Neural progenitor cell (in vitro differentiated cells): ENCODE measurements at regions not wholly inside any gene's neighbourhood (a gene's known extent, or its start where the extent isn't known, plus 50 kb on each side); places are given as distances from the start of the nearest gene placed in this dataset.
A peak's percentile ranks its signal among the peaks of the same experiment; 100 is the strongest.

ENCODE experiments used
- DNase-seq: peaks from one replicate; pipeline ENCODE4 v3.0.0-alpha.2; 2016; ENCODE audit warnings: low spot score
- H2AFZ ChIP-seq: fragments of 200-600 bp; sonication (generic); replicated peaks from 2 replicates; pipeline ENCODE4 v1.6.1; 2016; ENCODE audit warnings: antibody characterized with exemption
- H3F3A ChIP-seq: fragments of 200-600 bp; sonication (generic); 2 replicates; pipeline ENCODE4 v1.6.1; 2016; ENCODE audit warnings: antibody characterized with exemption, low read depth
- H3K27ac ChIP-seq: fragments of 200-600 bp; sonication (generic); 2 replicates; pipeline ENCODE4 v1.5.1; 2016; ENCODE audit warnings: mild to moderate bottlenecking
- H3K27me3 ChIP-seq: fragments of 200-600 bp; sonication (generic); 2 replicates; pipeline ENCODE4 v1.6.1; 2016; ENCODE audit warnings: mild to moderate bottlenecking, moderate library complexity
- H3K36me3 ChIP-seq: fragments of 200-600 bp; sonication (generic); 2 replicates; pipeline ENCODE4 v1.5.1; 2016
- H3K4me1 ChIP-seq: fragments of 200-600 bp; sonication (generic); 2 replicates; pipeline ENCODE4 v1.6.1; 2016; ENCODE audit warnings: mixed run types
- H3K4me2 ChIP-seq: fragments of 200-600 bp; sonication (generic); 2 replicates; pipeline ENCODE4 v1.6.1; 2016
- H3K4me3 ChIP-seq: fragments of 200-600 bp; sonication (generic); 2 replicates; pipeline ENCODE4 v1.5.1; 2016
- H3K79me2 ChIP-seq: fragments of 200-600 bp; sonication (generic); 2 replicates; pipeline ENCODE4 v1.6.1; 2016; ENCODE audit warnings: low read depth
- H3K9ac ChIP-seq: fragments of 200-600 bp; sonication (generic); 2 replicates; pipeline ENCODE4 v1.6.1; 2016
- H3K9me3 ChIP-seq: fragments of 200-600 bp; sonication (generic); 2 replicates; pipeline ENCODE4 v1.5.1; 2016; ENCODE audit warnings: low read depth
- H4K20me1 ChIP-seq: fragments of 200-600 bp; sonication (generic); 2 replicates; pipeline ENCODE4 v1.6.1; 2016; ENCODE audit warnings: low read depth
- H3K27ac Mint-ChIP-seq: 3 replicates; pipeline ENCODE4 v1.8.0; 2021; ENCODE audit warnings: mixed read lengths
- H3K27me3 Mint-ChIP-seq: 2 replicates; pipeline ENCODE4 v1.8.0; 2022; ENCODE audit warnings: low read depth, mild to moderate bottlenecking, inconsistent platforms, moderate library complexity, mixed read lengths; ENCODE audit not compliant: insufficient read depth
- H3K36me3 Mint-ChIP-seq: 3 replicates; pipeline ENCODE4 v1.8.0; 2021; ENCODE audit warnings: mixed read lengths
- H3K4me1 Mint-ChIP-seq: 3 replicates; pipeline ENCODE4 v1.8.0; 2021; ENCODE audit warnings: mixed read lengths
- H3K4me3 Mint-ChIP-seq: 3 replicates; pipeline ENCODE4 v1.8.0; 2021; ENCODE audit warnings: mild to moderate bottlenecking, moderate library complexity, mixed read lengths
- H3K9me3 Mint-ChIP-seq: 3 replicates; pipeline ENCODE4 v1.8.0; 2020; ENCODE audit warnings: mixed read lengths
- CTCF ChIP-seq: fragments of 200-600 bp; sonication (generic); IDR thresholded peaks from 2 replicates; pipeline ENCODE4 v1.5.1; 2017; ENCODE audit warnings: antibody characterized with exemption, mild to moderate bottlenecking
- EZH2 ChIP-seq: fragments of 200-600 bp; sonication (generic); IDR thresholded peaks from 2 replicates; pipeline ENCODE4 v1.6.1; 2017; ENCODE audit warnings: antibody characterized with exemption, mild to moderate bottlenecking, moderate library complexity
- EZH2phosphoT487 ChIP-seq: fragments of 200-600 bp; sonication (generic); IDR thresholded peaks from 2 replicates; pipeline ENCODE4 v1.6.1; 2017; ENCODE audit warnings: antibody characterized with exemption

- no peaks in the 10 kb centered on the region for H3K9me3 Mint-ChIP-seq
- no peak overlapping the region for H3K4me3 ChIP-seq
- TF ChIP-seq EZH2 = no peak
- no peak for TF ChIP-seq EZH2phosphoT487
- TF ChIP-seq CTCF = peak; percentile 92
- H3K27ac Mint-ChIP-seq = no peak overlapping the region
- H3K9ac ChIP-seq = no peak overlapping the region
- peak overlapping the region; percentile 74 for H2AFZ ChIP-seq
- no peaks in the 10 kb centered on the region for H3K36me3 Mint-ChIP-seq
- H3K27ac ChIP-seq = no peak overlapping the region
- peaks cover 3% of the 10 kb centered on the region for H3K4me1 ChIP-seq
- H3K4me1 Mint-ChIP-seq = peaks cover 25% of the 10 kb centered on the region
- H3K27me3 Mint-ChIP-seq = peaks cover 29% of the 10 kb centered on the region
- peak overlapping the region; percentile 54 for H3K4me2 ChIP-seq
- no peaks in the 10 kb centered on the region for H3K9me3 ChIP-seq
- peak overlapping the region; percentile 39 for H3K4me3 Mint-ChIP-seq
- H4K20me1 ChIP-seq = no peaks in the 10 kb centered on the region
- peaks cover 15% of the 10 kb centered on the region for H3F3A ChIP-seq
- DNase-seq = peak; percentile 91
- no peaks in the 10 kb centered on the region for H3K36me3 ChIP-seq
- H3K79me2 ChIP-seq = no peaks in the 10 kb centered on the region
- H3K27me3 ChIP-seq = peaks cover 52% of the 10 kb centered on the region
Observed at GRCh38 chr5:1641560-1642166, 117.9 kb upstream of the LPCAT1 start.

- H3F3A ChIP-seq = peaks cover 15% of the 10 kb centered on the region
- H3K9me3 ChIP-seq = no peaks in the 10 kb centered on the region
- Mint-ChIP-seq H3K4me1 (peaks cover 25% of the 10 kb centered on the region), H3K4me3 (peak overlapping the region; percentile 39), H3K36me3 (no peaks in the 10 kb centered on the region), H3K27ac (no peak overlapping the region), H3K27me3 (peaks cover 29% of the 10 kb centered on the region), H3K9me3 (no peaks in the 10 kb centered on the region)
- H3K27ac ChIP-seq = no peak overlapping the region
- TF ChIP-seq EZH2phosphoT487 (no peak), EZH2 (no peak), CTCF (no peak)
- no peak for DNase-seq
- H3K36me3 ChIP-seq = no peaks in the 10 kb centered on the region
- peak overlapping the region; percentile 54 for H3K4me2 ChIP-seq
- H3K4me1 ChIP-seq = peaks cover 3% of the 10 kb centered on the region
- H3K27me3 ChIP-seq = peaks cover 47% of the 10 kb centered on the region
- H2AFZ ChIP-seq = peak overlapping the region; percentile 74
- H4K20me1 ChIP-seq = no peaks in the 10 kb centered on the region
- H3K9ac ChIP-seq = no peak overlapping the region
- H3K4me3 ChIP-seq = no peak overlapping the region
- no peaks in the 10 kb centered on the region for H3K79me2 ChIP-seq
Observed at GRCh38 chr5:1641041-1641440, 117.3 kb upstream of the LPCAT1 start.

- TF ChIP-seq CTCF = no peak
- no peak for TF ChIP-seq EZH2
- no peak for TF ChIP-seq EZH2phosphoT487
- no peak overlapping the region for H3K9ac ChIP-seq
- no peaks in the 10 kb centered on the region for H3K36me3 ChIP-seq
- no peak for DNase-seq
- H3K9me3 ChIP-seq = no peaks in the 10 kb centered on the region
- H2AFZ ChIP-seq = no peak overlapping the region
- H3K4me1 ChIP-seq = peaks cover 3% of the 10 kb centered on the region
- H3K27ac ChIP-seq = no peak overlapping the region
- no peaks in the 10 kb centered on the region for H3K79me2 ChIP-seq
- Mint-ChIP-seq H3K27ac (no peak overlapping the region), H3K27me3 (peaks cover 26% of the 10 kb centered on the region), H3K9me3 (no peaks in the 10 kb centered on the region), H3K36me3 (no peaks in the 10 kb centered on the region), H3K4me3 (no peak overlapping the region), H3K4me1 (peaks cover 25% of the 10 kb centered on the region)
- H3K27me3 ChIP-seq = peaks cover 41% of the 10 kb centered on the region
- H3F3A ChIP-seq = peaks cover 15% of the 10 kb centered on the region
- H3K4me3 ChIP-seq = no peak overlapping the region
- H3K4me2 ChIP-seq = no peak overlapping the region
- no peaks in the 10 kb centered on the region for H4K20me1 ChIP-seq
Observed at GRCh38 chr5:1640421-1640881, 116.7 kb upstream of the LPCAT1 start.
